CD14-positive monocyte (primary cell): ENCODE measurements at regions not wholly inside any gene's neighbourhood (a gene's known extent, or its start where the extent isn't known, plus 50 kb on each side); places are given as distances from the start of the nearest gene placed in this dataset.

Experiments used
- DNase-seq, 3 donors: peaks; one replicate each; pipeline ENCODE4 v3.0.0-alpha.2; 2011 to 2022
- H2AFZ ChIP-seq: 2 replicates; pipeline ENCODE4 v1.6.0; 2012; ENCODE audit warnings: mild to moderate bottlenecking, low read depth, low read length, inconsistent platforms; ENCODE audit not compliant: insufficient read depth, poor library complexity, severe bottlenecking
- H3K27ac ChIP-seq, 2 donors: 1 replicate in 1 of 2; 2 replicates in 1 of 2; pipeline ENCODE4 v1.5.1; 2012 to 2013; ENCODE audit warnings: low read length in 2 of 2, control low read depth in 1 of 2, inconsistent platforms in 1 of 2, low read depth in 1 of 2, mild to moderate bottlenecking in 1 of 2
- H3K27me3 ChIP-seq, 2 donors: one replicate each; pipeline versions ENCODE4 v1.6.0 to v1.6.1; 2011 to 2013; ENCODE audit warnings: low read length in 2 of 2; ENCODE audit not compliant: control insufficient read depth in 2 of 2, insufficient read depth in 2 of 2
- H3K36me3 ChIP-seq, 2 donors: replicated peaks in 1 of 2; 1 replicate in 1 of 2; 2 replicates in 1 of 2; pipeline versions ENCODE4 v1.5.1 to v1.6.1; 2012 to 2013; ENCODE audit warnings: low read length in 2 of 2, control low read depth in 1 of 2, inconsistent platforms in 1 of 2, mild to moderate bottlenecking in 1 of 2; ENCODE audit not compliant: insufficient read depth in 2 of 2, control insufficient read depth in 1 of 2
- H3K4me1 ChIP-seq, 2 donors: 1 replicate in 1 of 2; 2 replicates in 1 of 2; pipeline versions ENCODE4 v1.5.1 to v1.6.1; 2012 to 2013; ENCODE audit warnings: low read length in 2 of 2, control low read depth in 1 of 2, inconsistent platforms in 1 of 2, mild to moderate bottlenecking in 1 of 2, moderate library complexity in 1 of 2; ENCODE audit not compliant: insufficient read depth in 2 of 2, control insufficient read depth in 1 of 2
- H3K4me2 ChIP-seq: replicated peaks from 2 replicates; pipeline ENCODE3; 2012; ENCODE audit warnings: low read length, moderate library complexity, mild to moderate bottlenecking; ENCODE audit not compliant: poor library complexity, severe bottlenecking; ENCODE audit errors: extremely low read depth
- H3K4me3 ChIP-seq, 3 experiments: fragments of 200-600 bp in 1 of 3; sonication (generic) in 1 of 3; replicated peaks in 1 of 3; 1 replicate in 2 of 3; 2 replicates in 1 of 3; pipeline ENCODE4 v1.5.1; 2011 to 2013; ENCODE audit warnings: low read length in 3 of 3, mild to moderate bottlenecking in 3 of 3, control low read depth in 2 of 3, low read depth in 2 of 3, inconsistent platforms in 1 of 3, moderate library complexity in 1 of 3
- H3K79me2 ChIP-seq: 2 replicates; pipeline ENCODE4 v1.6.0; 2012; ENCODE audit warnings: mild to moderate bottlenecking, control low read depth, inconsistent platforms, low read length, moderate library complexity; ENCODE audit not compliant: insufficient read depth
- H3K9ac ChIP-seq: 2 replicates; pipeline ENCODE4 v1.6.0; 2017; ENCODE audit warnings: low read length, mild to moderate bottlenecking; ENCODE audit not compliant: insufficient read depth, poor library complexity, severe bottlenecking
- H3K9me3 ChIP-seq, 2 donors: replicated peaks in 1 of 2; 1 replicate in 1 of 2; 2 replicates in 1 of 2; pipeline versions ENCODE4 v1.5.1 to v1.6.1; 2012 to 2013; ENCODE audit warnings: low read length in 2 of 2, control low read depth in 1 of 2; ENCODE audit not compliant: control insufficient read depth in 1 of 2, insufficient read depth in 1 of 2
- H4K20me1 ChIP-seq: 2 replicates; pipeline ENCODE4 v1.6.0; 2012; ENCODE audit warnings: mild to moderate bottlenecking, low read length, control low read depth, moderate library complexity; ENCODE audit not compliant: insufficient read depth
- H3K27ac Mint-ChIP-seq, 7 donors: one replicate each; pipeline ENCODE4 v1.8.0; 2020; ENCODE audit warnings: mild to moderate bottlenecking in 7 of 7, mixed read lengths in 7 of 7, moderate library complexity in 6 of 7, inconsistent platforms in 2 of 7
- H3K27me3 Mint-ChIP-seq, 3 donors: one replicate each; pipeline ENCODE4 v1.8.0; 2021 to 2022; ENCODE audit warnings: low read depth in 3 of 3, mild to moderate bottlenecking in 3 of 3, mixed read lengths in 3 of 3, moderate library complexity in 3 of 3, inconsistent platforms in 1 of 3
- H3K36me3 Mint-ChIP-seq, 2 donors: one replicate each; pipeline ENCODE4 v1.8.0; 2020; ENCODE audit warnings: mixed read lengths in 2 of 2, inconsistent platforms in 1 of 2, mild to moderate bottlenecking in 1 of 2
- H3K4me1 Mint-ChIP-seq: one replicate; pipeline ENCODE4 v1.8.0; 2020; ENCODE audit warnings: mild to moderate bottlenecking, mixed read lengths
- H3K4me3 Mint-ChIP-seq, 2 donors: one replicate each; pipeline ENCODE4 v1.8.0; 2020; ENCODE audit warnings: mild to moderate bottlenecking in 2 of 2, mixed read lengths in 2 of 2, moderate library complexity in 1 of 2
- H3K9me3 Mint-ChIP-seq, 7 donors: one replicate each; pipeline ENCODE4 v1.8.0; 2020 to 2022; ENCODE audit warnings: mixed read lengths in 7 of 7, mild to moderate bottlenecking in 6 of 7, moderate library complexity in 6 of 7, inconsistent platforms in 2 of 7
- CTCF ChIP-seq: fragments of 200-600 bp; IDR thresholded peaks from one replicate; pipeline ENCODE4 v1.8.0; 2022; ENCODE audit warnings: antibody characterized with exemption, mild to moderate bottlenecking
- WGBS: methylation state at CpG from one replicate; pipeline ENCODE4 v1.1.5; 2013; ENCODE audit warnings: missing lambda C conversion rate; ENCODE audit not compliant: insufficient coverage; 5-methylcytosine and 5-hydroxymethylcytosine counted together
- intact Hi-C, 2 donors: fragments of 100-400 bp; cut with micrococcal nuclease; formaldehyde crosslinking; loops; one replicate each; pipeline versions ENCODE4 v1.15.0 to v1.15.1; 2023

- H3K4me1 Mint-ChIP-seq = no peaks in the 10 kb centered on the region
- Histone ChIP-seq H3K36me3 (no peaks in the 10 kb centered on the region), H3K4me2 (no peak overlapping the region), H3K9me3 (peaks cover 0 to 8% of the 10 kb centered on the region in 2 donors), H3K27me3 (no peaks in the 10 kb centered on the region), H4K20me1 (no peaks in the 10 kb centered on the region), H2AFZ (no peak overlapping the region), H3K27ac (no peak overlapping the region), H3K4me1 (no peaks in the 10 kb centered on the region), H3K4me3 (no peak overlapping the region), H3K9ac (no peak overlapping the region), H3K79me2 (no peaks in the 10 kb centered on the region)
- TF ChIP-seq CTCF = no peak
- H3K27ac Mint-ChIP-seq = no peak overlapping the region
- no peaks in the 10 kb centered on the region for H3K27me3 Mint-ChIP-seq
- no peak overlapping the region for H3K4me3 Mint-ChIP-seq
- no peak for DNase-seq
- peaks cover 0 to 9% (median 4%) of the 10 kb centered on the region in 7 donors for H3K9me3 Mint-ChIP-seq
- intact Hi-C loops = no loop called here
- H3K36me3 Mint-ChIP-seq = no peaks in the 10 kb centered on the region
Observed at GRCh38 chr6:23940466-23940865, 185.5 kb upstream of the NRSN1 start.

GRCh38 chr6:23951691-23952090 is 174.3 kb upstream of the NRSN1 start:
- no peaks in the 10 kb centered on the region for H3K4me1 ChIP-seq
- no peak overlapping the region for H3K4me3 ChIP-seq
- H3K36me3 ChIP-seq = no peaks in the 10 kb centered on the region
- intact Hi-C loops = no loop called here
- no peak overlapping the region for H3K9ac ChIP-seq
- WGBS = no CpG with 5 or more reads among the region's 2 CpGs
- H3K4me1 Mint-ChIP-seq = no peaks in the 10 kb centered on the region
- no peak for TF ChIP-seq CTCF
- DNase-seq = no peak
- H2AFZ ChIP-seq = no peak overlapping the region
- H3K27ac Mint-ChIP-seq = no peak overlapping the region
- no peaks in the 10 kb centered on the region for H3K36me3 Mint-ChIP-seq
- H3K4me2 ChIP-seq = no peak overlapping the region
- no peak overlapping the region for H3K4me3 Mint-ChIP-seq
- H3K27me3 Mint-ChIP-seq = no peaks in the 10 kb centered on the region
- H3K9me3 Mint-ChIP-seq = peaks cover 0 to 6% (median 0%) of the 10 kb centered on the region in 7 donors
- H3K27me3 ChIP-seq = no peaks in the 10 kb centered on the region
- no peaks in the 10 kb centered on the region for H4K20me1 ChIP-seq
- H3K79me2 ChIP-seq = no peaks in the 10 kb centered on the region
- H3K27ac ChIP-seq = no peak overlapping the region
- no peaks in the 10 kb centered on the region for H3K9me3 ChIP-seq
